ENCODE measurements at regions not wholly inside any gene's neighbourhood (a gene's known extent, or its start where the extent isn't known, plus 50 kb on each side); places are given as distances from the start of the nearest gene placed in this dataset.
"Not testable (repeated sequence)": the region's sequence is repeated elsewhere in the genome, so short reads cannot be mapped to it uniquely, and the experiment has no call there.

GRCh38 chr20:61100489-61100888 lies 151.6 kb upstream of the CDH4 start:
- no peak overlapping the region for H3K4me3 ChIP-seq (ENCODE audit: low read depth, low read length)
- in situ Hi-C loops (cut with HindIII; ENCODE audit: low pct_ligation_motif_present, low sequenced_read_pairs), result no loop called here
- H3K27ac ChIP-seq, result no peak overlapping the region
- H3K36me3 ChIP-seq (replicated peaks), result no peaks in the 10 kb centered on the region
- no peak for DNase-seq
- no peaks in the 10 kb centered on the region for H3K27me3 ChIP-seq (replicated peaks)
- no peak for TF ChIP-seq CTCF (IDR thresholded peaks at IDR 0.05; ENCODE audit: low read depth, low read length, missing control alignments)

GRCh38 chr20:61101321-61101720 lies 150.7 kb upstream of the CDH4 start:
- DNase-seq; H3K27me3 ChIP-seq (replicated peaks); H3K4me3 ChIP-seq (ENCODE audit: low read depth, low read length); H3K36me3 ChIP-seq (replicated peaks); H3K27ac ChIP-seq; in situ Hi-C loops (cut with HindIII; ENCODE audit: low pct_ligation_motif_present, low sequenced_read_pairs): not testable (repeated sequence)

GRCh38 chr20:61104232-61104631 lies 147.8 kb upstream of the CDH4 start:
- Histone ChIP-seq H3K27me3 (replicated peaks) (no peaks in the 10 kb centered on the region), H3K36me3 (replicated peaks) (no peaks in the 10 kb centered on the region), H3K4me3 (ENCODE audit: low read depth, low read length) (no peak overlapping the region), H3K27ac (no peak overlapping the region)
- in situ Hi-C loops (cut with HindIII; ENCODE audit: low pct_ligation_motif_present, low sequenced_read_pairs), result no loop called here
- no peak for DNase-seq
- no peak for TF ChIP-seq CTCF (IDR thresholded peaks at IDR 0.05; ENCODE audit: low read depth, low read length, missing control alignments)

- Histone ChIP-seq H3K36me3 (replicated peaks) (no peaks in the 10 kb centered on the region), H3K4me3 (ENCODE audit: low read depth, low read length) (no peak overlapping the region), H3K27me3 (replicated peaks) (no peaks in the 10 kb centered on the region), H3K27ac (no peak overlapping the region)
- DNase-seq, result no peak
- in situ Hi-C loops (cut with HindIII; ENCODE audit: low pct_ligation_motif_present, low sequenced_read_pairs), result no loop called here
- TF ChIP-seq CTCF (IDR thresholded peaks at IDR 0.05; ENCODE audit: low read depth, low read length, missing control alignments), result no peak
These were observed 146.7 kb upstream of the CDH4 start for GRCh38 chr20:61105395-61105794.

- Histone ChIP-seq H3K4me3 (ENCODE audit: low read depth, low read length) (no peak overlapping the region), H3K27me3 (replicated peaks) (no peaks in the 10 kb centered on the region), H3K36me3 (replicated peaks) (no peaks in the 10 kb centered on the region), H3K27ac (no peak overlapping the region)
- in situ Hi-C loops (cut with HindIII; ENCODE audit: low pct_ligation_motif_present, low sequenced_read_pairs), result no loop called here
- no peak for TF ChIP-seq CTCF (IDR thresholded peaks at IDR 0.05; ENCODE audit: low read depth, low read length, missing control alignments)
- no peak for DNase-seq
These were observed 145.6 kb upstream of the CDH4 start for GRCh38 chr20:61106438-61106837.

GRCh38 chr20:61109221-61109805 lies 142.7 kb upstream of the CDH4 start:
- TF ChIP-seq CTCF (IDR thresholded peaks at IDR 0.05; ENCODE audit: low read depth, low read length, missing control alignments), result no peak
- no peak for DNase-seq
- Histone ChIP-seq H3K27me3 (replicated peaks) (no peaks in the 10 kb centered on the region), H3K36me3 (replicated peaks) (no peaks in the 10 kb centered on the region), H3K27ac (no peak overlapping the region), H3K4me3 (ENCODE audit: low read depth, low read length) (no peak overlapping the region)
- in situ Hi-C loops (cut with HindIII; ENCODE audit: low pct_ligation_motif_present, low sequenced_read_pairs), result no loop called here
